ENCODE measurements at regions not wholly inside any gene's neighbourhood (a gene's known extent, or its start where the extent isn't known, plus 50 kb on each side); places are given as distances from the start of the nearest gene placed in this dataset.

GRCh38 chr10:108037061-108037460 lies 872.6 kb upstream of the SORCS1 start:
- H4K91ac ChIP-seq (ENCODE audit: insufficient read depth, low read depth, low read length): no peak overlapping the region
- no peaks in the 10 kb centered on the region for H3K4me1 ChIP-seq (ENCODE audit: control insufficient read depth, insufficient read depth, low read length)
- H2BK15ac ChIP-seq (ENCODE audit: low read depth, low read length): no peak overlapping the region
- no peak overlapping the region for H3K9ac ChIP-seq (ENCODE audit: low read depth, low read length)
- H4K20me1 ChIP-seq (ENCODE audit: insufficient read depth, low read length): no peaks in the 10 kb centered on the region
- POLR2A ChIA-PET (ENCODE audit: unreplicated experiment): no interaction called here
- H3K18ac ChIP-seq (ENCODE audit: low read depth, low read length): no peak overlapping the region
- H3K27me3 ChIP-seq (ENCODE audit: control insufficient read depth, insufficient read depth, low read length): no peaks in the 10 kb centered on the region
- TF ChIP-seq MAZ (IDR thresholded peaks at IDR 0.05; ENCODE audit: borderline replicate concordance, low read depth, low read length): no peak
- TF ChIP-seq RFX5 (IDR thresholded peaks at IDR 0.05; ENCODE audit: low read depth, low read length): no peak
- 0 out of 2 replicates have a peak, but pooled peaks cover 3% of the 10 kb centered on the region for H3K9me3 ChIP-seq (ENCODE audit: control insufficient read depth, insufficient read depth, low read length)
- no TSS peak for BruUV-seq (replicated peaks)
- no peak overlapping the region for H3K4ac ChIP-seq (ENCODE audit: low read depth, low read length)
- no peak overlapping the region for H3K56ac ChIP-seq (ENCODE audit: extremely low read depth, insufficient read depth, low read length)
- H3K79me1 ChIP-seq (ENCODE audit: low read depth in 1 of 2, low read length in 2 of 2): no peaks in the 10 kb centered on the region
- no peak overlapping the region for H4K5ac ChIP-seq (ENCODE audit: low read depth, low read length)
- no peak overlapping the region for H4K8ac ChIP-seq (ENCODE audit: low read depth in 2 of 2, low read length in 2 of 2)
- no peak overlapping the region for H2BK20ac ChIP-seq (ENCODE audit: low read depth, low read length)
- in situ Hi-C loops (cut with MboI; ENCODE audit: low sequenced_read_pairs): no loop called here
- CTCF ChIA-PET: no interaction called here
- no peak overlapping the region for H3K27ac ChIP-seq (ENCODE audit: insufficient read depth, low read length)
- ATAC-seq (ENCODE audit: low read depth) (no peak), DNase-seq (no peak)
- no peak overlapping the region for H3K4me2 ChIP-seq (ENCODE audit: low read depth, low read length)
- H3K9me1 ChIP-seq (ENCODE audit: insufficient read depth, low read length): no peaks in the 10 kb centered on the region
- H3K23ac ChIP-seq (ENCODE audit: low read depth, low read length): no peak overlapping the region
- H2AK9ac ChIP-seq (replicated peaks; ENCODE audit: low read depth, low read length, poor library complexity): no peak overlapping the region
- no peak overlapping the region for H3K4me3 ChIP-seq (ENCODE audit: insufficient read depth, low read depth, low read length)
- intact Hi-C loops (cut with micrococcal nuclease): no loop called here
- H3K14ac ChIP-seq (replicated peaks; ENCODE audit: low read depth, low read length): no peak overlapping the region
- no peak overlapping the region for H2BK5ac ChIP-seq (ENCODE audit: low read depth, low read length, poor library complexity, severe bottlenecking)
- H2BK120ac ChIP-seq (ENCODE audit: low read depth, low read length): no peak overlapping the region
- H3K36me3 ChIP-seq (ENCODE audit: control insufficient read depth, insufficient read depth, low read length): no peaks in the 10 kb centered on the region
- no peak overlapping the region for H2AFZ ChIP-seq (replicated peaks; ENCODE audit: low read length, poor library complexity)
- H2AK5ac ChIP-seq (ENCODE audit: low read depth, low read length): no peak overlapping the region
- dilution Hi-C loops (cut with HindIII; ENCODE audit: low sequenced_read_pairs, unreplicated experiment): no loop called here

Data from IMR-90 (cell line).